ENCODE measurements at regions not wholly inside any gene's neighbourhood (a gene's known extent, or its start where the extent isn't known, plus 50 kb on each side); places are given as distances from the start of the nearest gene placed in this dataset.

- no peak for TF ChIP-seq CTCF (IDR thresholded peaks at IDR 0.05 in 4 of 5, conservative IDR thresholded peaks at IDR 0.05 in 1 of 5)
- TF ChIP-seq POLR2A (IDR thresholded peaks at IDR 0.05) = no peak
Measured at GRCh38 chr3:83248454-83248853, 1487.0 kb upstream of the GBE1 start.
